Omental fat pad (tissue), 3 donors: ENCODE measurements at regions not wholly inside any gene's neighbourhood (a gene's known extent, or its start where the extent isn't known, plus 50 kb on each side); places are given as distances from the start of the nearest gene placed in this dataset.

ENCODE experiments used
- ATAC-seq: fragments of 150-250 bp; one replicate; pipeline ENCODE4 v1.9.1; 2016; ENCODE audit warnings: mild to moderate bottlenecking, moderate library complexity; ENCODE audit not compliant: low FRiP score
- DNase-seq: peaks from one replicate; pipeline ENCODE4 v3.0.0-alpha.2; 2019; ENCODE audit warnings: low spot score
- TF ChIP-seq, protein P1 (sequence below), 3 donors: fragments of 450-650 bp; IDR thresholded peaks; one replicate each; pipeline ENCODE4 v1.5.1; 2016 to 2017; ENCODE audit warnings: antibody characterized with exemption in 3 of 3, mild to moderate bottlenecking in 3 of 3, moderate library complexity in 2 of 3

DNA sequence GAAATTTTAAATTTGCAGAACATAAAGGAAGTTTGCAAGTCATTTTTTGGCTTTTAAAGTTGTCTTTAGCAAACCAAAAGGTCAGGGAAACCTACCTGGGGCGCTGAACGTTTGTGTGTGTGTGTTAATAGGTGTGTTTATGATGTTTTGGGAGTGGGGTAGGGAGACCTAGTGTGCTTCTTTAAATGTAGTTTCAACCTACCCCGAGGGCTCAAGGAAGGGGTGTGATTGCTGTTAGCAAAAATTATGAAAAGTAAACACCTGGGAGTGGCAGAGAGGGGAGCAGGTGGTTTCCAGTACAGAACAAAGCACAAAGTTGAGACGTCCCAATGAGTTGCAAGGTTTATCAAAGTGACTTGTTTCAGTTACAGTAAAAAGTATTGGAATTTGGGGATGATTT, 58.7 kb upstream of the WDR26 start:
- DNase-seq: no peak
- TF ChIP-seq, protein P1, sequence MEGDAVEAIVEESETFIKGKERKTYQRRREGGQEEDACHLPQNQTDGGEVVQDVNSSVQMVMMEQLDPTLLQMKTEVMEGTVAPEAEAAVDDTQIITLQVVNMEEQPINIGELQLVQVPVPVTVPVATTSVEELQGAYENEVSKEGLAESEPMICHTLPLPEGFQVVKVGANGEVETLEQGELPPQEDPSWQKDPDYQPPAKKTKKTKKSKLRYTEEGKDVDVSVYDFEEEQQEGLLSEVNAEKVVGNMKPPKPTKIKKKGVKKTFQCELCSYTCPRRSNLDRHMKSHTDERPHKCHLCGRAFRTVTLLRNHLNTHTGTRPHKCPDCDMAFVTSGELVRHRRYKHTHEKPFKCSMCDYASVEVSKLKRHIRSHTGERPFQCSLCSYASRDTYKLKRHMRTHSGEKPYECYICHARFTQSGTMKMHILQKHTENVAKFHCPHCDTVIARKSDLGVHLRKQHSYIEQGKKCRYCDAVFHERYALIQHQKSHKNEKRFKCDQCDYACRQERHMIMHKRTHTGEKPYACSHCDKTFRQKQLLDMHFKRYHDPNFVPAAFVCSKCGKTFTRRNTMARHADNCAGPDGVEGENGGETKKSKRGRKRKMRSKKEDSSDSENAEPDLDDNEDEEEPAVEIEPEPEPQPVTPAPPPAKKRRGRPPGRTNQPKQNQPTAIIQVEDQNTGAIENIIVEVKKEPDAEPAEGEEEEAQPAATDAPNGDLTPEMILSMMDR (IDR thresholded peaks at IDR 0.05): no peak
- no peak for ATAC-seq

DNA sequence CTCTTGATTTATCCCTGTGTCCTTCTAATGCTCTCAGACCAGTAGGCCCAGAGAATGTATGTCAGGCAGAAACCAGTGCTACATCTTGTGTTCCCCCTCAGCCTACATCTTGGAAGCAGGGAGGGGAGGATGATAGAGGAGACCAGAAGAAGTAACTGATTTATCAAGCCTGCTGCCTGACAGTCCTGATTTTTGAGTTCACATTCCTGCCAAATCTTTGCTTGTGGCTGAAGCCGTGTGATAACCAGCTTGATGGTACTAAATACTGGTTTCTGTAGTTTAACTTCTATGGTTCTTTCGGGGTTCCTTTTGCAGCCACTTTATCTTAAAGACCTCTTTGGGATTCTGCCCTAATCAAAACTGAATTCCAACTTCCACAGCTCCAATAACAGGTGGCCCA, 59.7 kb upstream of the WDR26 start:
- ATAC-seq: no peak
- TF ChIP-seq, protein P1 (IDR thresholded peaks at IDR 0.05): no peak
- DNase-seq: no peak

DNA sequence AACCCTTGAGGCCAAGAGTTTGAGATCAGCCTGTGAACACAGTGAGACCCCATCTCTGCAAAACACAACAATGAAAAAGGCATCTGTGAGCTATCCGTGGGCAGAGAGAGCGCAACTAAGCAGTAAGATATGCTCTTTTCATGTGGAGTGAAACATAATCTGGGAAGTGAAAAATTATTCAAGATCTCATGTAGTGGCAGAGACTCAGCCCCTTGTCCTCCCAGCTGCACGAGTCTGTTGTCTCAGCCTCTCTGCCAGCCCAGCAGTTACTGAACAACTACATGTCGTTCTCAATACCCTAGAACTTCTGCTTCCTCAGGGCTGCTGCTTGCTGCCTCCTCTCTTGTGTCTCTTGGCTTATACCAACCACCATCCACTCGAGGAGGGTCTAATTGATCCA, 61.3 kb upstream of the WDR26 start:
- TF ChIP-seq, protein P1 (IDR thresholded peaks at IDR 0.05): no peak
- DNase-seq (no peak), ATAC-seq (no peak)

DNA sequence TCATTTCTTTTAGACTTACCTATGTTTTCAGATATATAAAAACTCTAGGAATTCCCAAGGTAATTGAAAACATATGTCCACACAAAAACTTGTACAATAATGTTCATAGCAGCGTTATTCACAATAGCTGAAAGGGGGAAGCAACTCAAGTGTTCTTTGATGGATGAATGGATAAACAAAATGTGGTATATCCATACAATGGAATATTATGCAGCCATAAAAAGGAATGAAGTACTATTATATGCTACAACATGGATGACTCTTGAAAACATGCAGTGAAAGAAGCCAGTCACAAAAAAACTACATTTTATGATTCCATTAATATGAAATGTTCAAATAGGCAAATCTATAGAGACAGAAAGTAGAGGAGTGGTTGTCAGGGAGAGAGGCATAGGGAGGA, 62.2 kb upstream of the WDR26 start:
- DNase-seq (no peak), ATAC-seq (no peak)

DNA sequence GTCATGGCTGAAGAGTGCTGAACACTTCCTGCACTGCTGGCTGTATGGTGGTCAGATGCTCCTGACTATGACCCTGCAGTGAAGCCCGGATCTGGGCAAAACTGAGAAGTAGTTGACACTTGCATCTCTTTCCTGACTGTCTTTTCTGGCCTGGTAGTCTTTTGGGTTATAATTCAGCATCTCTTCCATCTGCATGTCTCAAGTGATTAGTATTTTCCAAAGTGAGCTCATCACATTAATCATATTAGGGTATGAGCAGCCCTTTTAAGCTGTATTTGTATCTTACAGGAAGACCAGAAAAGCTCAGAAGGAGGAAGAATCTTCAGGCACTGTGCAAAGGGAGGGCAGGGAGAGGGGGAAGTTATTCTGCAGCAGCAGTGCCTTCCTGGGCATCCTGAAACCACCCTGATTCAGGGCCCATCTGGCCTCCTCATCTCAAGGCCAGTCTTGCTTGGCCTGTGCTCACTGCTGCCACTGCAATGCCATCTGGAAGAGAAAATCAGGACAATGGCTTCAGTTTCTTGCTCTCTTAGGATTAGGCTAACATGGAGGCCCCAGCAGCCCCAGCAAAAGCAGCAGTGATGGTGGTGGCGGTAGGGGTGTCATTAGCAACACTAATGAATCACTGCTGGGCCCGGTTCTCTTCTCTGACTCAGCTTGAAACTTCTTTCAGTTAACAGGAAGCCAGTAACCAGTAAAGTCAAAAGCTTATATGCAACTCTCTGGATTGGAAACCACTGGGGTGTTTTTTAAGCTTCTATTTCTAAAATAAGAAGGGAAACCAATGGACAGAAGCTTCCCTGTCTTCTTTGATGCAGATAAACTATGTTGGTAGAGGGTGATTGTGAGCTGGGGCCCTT, 63.3 kb upstream of the WDR26 start:
- TF ChIP-seq, protein P1 (IDR thresholded peaks at IDR 0.05): no peak
- peak; percentile 65 for ATAC-seq
- DNase-seq: no peak

More for the DNA sequence above, 62.2 kb upstream of the WDR26 start:
- TF ChIP-seq, protein P1 (IDR thresholded peaks at IDR 0.05): no peak

DNA sequence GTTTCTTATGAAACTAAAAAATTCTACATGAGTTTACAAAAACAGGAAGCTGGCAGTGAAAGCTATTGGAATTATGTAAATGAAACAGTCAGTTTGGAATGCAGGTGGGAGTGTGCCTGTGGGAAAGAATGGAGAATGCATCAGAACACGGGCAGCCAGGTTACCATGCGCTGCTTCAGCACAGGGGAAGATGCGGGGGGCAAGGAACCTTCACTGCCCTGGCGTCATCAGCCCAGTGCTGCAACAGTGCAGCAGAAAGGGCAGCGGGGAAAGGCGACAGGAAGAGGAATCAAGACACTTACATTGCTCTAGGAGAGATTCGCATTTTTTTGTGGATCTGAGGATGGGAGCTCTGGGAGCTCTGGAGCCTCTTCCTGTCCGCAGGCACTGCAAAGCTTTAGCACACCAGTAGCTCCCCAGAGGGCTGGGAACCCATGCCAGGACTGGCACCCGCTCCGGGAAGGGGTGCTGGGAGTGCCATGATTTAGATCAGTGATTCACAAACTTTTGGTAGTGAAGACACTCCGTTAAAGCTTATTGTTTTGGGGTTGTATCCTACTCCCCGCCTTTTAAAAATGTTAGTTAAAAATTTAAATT, 64.1 kb upstream of the WDR26 start:
- ATAC-seq (peak; percentile 84), DNase-seq (no peak)
- TF ChIP-seq, protein P1 (IDR thresholded peaks at IDR 0.05): no peak

DNA sequence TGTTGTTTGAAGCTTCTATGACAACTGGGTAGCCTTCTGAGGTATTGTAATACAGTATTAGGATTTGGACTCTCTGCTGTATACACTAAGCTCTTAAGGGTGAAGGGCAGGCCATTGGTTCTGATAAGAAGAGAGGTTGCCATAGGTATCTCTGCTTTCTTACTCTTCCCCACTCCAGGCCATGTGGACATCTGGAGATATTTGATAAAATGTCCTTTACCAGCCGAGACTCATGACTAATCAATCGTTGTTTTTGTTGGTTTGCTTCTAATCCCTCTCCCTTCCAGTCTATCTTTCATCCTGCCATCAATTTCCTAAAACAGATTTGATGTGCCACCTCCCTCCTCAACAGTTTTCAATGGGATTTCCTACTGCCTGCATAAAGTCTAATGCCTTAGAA, 64.6 kb upstream of the WDR26 start:
- TF ChIP-seq, protein P1 (IDR thresholded peaks at IDR 0.05): no peak
- ATAC-seq: no peak

More for the DNA sequence above, 64.6 kb upstream of the WDR26 start:
- no peak for DNase-seq
